Activated naive CD4-positive, alpha-beta T cell treated with anti-CD3 and anti-CD28 coated beads, Interleukin-2, amount 50 U/mL, for 24 hours (primary cell): ENCODE measurements at regions not wholly inside any gene's neighbourhood (a gene's known extent, or its start where the extent isn't known, plus 50 kb on each side); places are given as distances from the start of the nearest gene placed in this dataset.

Experiments
- H3K27ac Mint-ChIP-seq: one replicate; pipeline ENCODE4 v1.8.0; 2021; ENCODE audit warnings: mild to moderate bottlenecking, mixed read lengths
- H3K27me3 Mint-ChIP-seq: one replicate; pipeline ENCODE4 v1.8.0; 2021; ENCODE audit warnings: mixed read lengths
- H3K36me3 Mint-ChIP-seq: one replicate; pipeline ENCODE4 v1.8.0; 2021; ENCODE audit warnings: mixed read lengths
- H3K4me1 Mint-ChIP-seq: one replicate; pipeline ENCODE4 v1.8.0; 2021; ENCODE audit warnings: mixed read lengths
- H3K4me3 Mint-ChIP-seq: one replicate; pipeline ENCODE4 v1.8.0; 2021; ENCODE audit warnings: mild to moderate bottlenecking, mixed read lengths
- H3K9me3 Mint-ChIP-seq: one replicate; pipeline ENCODE4 v1.8.0; 2021; ENCODE audit warnings: mixed read lengths

DNA sequence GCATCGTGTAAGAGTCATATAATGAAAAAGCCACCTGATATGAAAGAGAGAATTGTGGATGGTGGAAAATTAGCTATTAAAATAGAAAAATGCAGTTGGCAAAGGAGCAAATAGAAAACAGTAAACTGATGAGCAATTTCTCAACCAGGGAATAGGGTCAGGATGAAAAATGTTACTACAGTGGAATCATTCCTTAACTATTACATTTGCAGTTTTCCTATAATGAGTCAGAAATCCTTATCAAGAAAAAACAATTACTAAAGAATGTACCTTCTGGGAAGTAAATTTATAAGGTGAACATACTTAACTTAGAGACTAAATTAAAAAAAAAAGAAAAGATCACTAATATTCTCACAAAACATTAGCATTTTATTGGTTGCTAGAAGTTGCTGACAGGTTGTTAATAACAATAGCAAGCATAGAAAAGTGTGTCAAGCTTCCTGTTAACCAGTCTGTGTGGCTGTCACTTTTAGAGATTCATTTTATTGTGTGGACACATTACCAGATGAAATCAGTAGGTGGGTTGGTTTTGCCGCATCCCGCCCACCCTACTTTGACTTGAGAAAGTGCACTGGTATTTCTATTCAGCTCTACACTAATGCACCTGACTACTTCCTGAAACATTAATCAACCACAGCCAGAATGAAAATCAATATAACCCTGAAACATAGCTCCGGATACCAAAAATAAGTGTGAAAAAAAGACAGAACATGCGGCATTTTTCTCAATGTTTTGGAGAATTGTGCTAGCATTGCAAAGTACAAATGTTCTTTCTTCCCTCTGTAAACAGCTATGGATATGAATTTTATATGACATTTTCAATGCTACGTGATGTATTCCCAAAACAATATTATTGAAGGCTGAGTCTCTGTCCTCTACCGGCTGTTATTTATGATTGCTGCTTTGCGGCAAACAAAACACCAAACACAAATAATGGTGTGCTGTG, 576.7 kb downstream of the SLC16A7 start:
- no peaks in the 10 kb centered on the region for H3K36me3 Mint-ChIP-seq
- no peaks in the 10 kb centered on the region for H3K27me3 Mint-ChIP-seq
- H3K4me3 Mint-ChIP-seq = no peak overlapping the region
- no peaks in the 10 kb centered on the region for H3K4me1 Mint-ChIP-seq
- H3K9me3 Mint-ChIP-seq = no peaks in the 10 kb centered on the region
- H3K27ac Mint-ChIP-seq = no peak overlapping the region

DNA sequence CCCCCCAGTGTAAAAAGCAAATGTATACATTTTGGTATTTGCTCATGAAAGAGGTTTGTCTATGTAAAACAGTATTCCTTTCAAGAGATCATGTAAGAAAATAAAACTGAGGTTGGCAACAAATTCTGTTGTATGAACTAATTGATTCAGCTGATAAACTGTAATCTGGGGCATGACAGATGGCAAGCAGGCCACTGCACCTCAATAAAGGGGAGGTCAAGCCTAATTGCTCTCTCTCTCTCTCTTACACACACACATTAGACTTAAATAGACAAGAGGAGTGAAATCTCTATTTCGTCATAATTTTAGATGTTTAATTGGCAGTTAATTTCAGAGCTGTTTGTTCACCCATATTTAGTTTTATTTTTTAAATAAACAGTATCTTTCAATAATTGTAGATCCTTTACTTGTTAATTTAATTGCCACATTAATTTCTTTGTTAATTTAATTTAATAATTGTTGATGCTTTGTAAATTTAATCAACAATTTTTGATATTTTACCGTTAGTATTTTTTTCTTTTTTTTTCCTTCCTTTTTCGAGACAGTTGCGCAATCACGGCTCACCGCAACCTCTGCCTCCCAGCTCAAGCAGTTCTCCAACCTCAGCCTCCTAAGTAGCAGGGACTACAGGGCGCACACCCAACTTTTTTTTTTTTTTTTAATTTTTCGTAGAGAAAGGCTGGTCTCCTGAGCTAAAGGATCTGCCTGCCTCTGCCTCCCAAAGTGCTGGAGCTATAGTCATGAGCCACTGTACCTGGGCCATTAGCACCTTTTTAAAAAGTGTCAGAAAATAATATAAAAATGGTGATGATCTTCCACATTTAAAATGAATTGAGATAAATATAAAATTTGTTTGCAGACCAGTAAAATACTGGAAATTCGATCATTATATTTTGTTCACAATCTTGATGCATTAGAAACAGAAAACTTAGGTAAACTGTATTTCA, 577.7 kb downstream of the SLC16A7 start:
- H3K36me3 Mint-ChIP-seq = no peaks in the 10 kb centered on the region
- no peak overlapping the region for H3K27ac Mint-ChIP-seq
- no peaks in the 10 kb centered on the region for H3K4me1 Mint-ChIP-seq
- no peaks in the 10 kb centered on the region for H3K27me3 Mint-ChIP-seq
- no peak overlapping the region for H3K4me3 Mint-ChIP-seq
- H3K9me3 Mint-ChIP-seq = no peaks in the 10 kb centered on the region

DNA sequence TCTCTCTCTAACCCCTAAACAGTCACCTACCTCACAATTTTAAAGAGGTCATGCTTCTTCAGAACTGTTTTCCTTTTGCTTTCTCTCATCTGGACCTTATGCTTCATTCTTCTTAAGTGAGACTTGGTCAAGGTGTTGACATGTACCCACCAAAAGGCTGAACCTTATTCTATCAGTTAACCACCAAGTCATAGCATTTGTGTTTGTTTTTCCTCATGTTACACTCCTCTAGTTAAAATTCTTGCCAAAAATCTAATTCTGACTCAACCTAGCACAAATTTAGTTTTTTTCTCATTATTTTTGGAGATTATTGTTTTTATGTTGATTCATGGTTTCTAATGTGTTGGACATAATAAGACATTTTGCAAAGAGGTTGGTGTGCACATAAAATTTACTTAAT, 578.6 kb downstream of the SLC16A7 start:
- Mint-ChIP-seq H3K4me3 (no peak overlapping the region), H3K36me3 (no peaks in the 10 kb centered on the region), H3K27me3 (no peaks in the 10 kb centered on the region), H3K9me3 (no peaks in the 10 kb centered on the region), H3K27ac (no peak overlapping the region), H3K4me1 (no peaks in the 10 kb centered on the region)

DNA sequence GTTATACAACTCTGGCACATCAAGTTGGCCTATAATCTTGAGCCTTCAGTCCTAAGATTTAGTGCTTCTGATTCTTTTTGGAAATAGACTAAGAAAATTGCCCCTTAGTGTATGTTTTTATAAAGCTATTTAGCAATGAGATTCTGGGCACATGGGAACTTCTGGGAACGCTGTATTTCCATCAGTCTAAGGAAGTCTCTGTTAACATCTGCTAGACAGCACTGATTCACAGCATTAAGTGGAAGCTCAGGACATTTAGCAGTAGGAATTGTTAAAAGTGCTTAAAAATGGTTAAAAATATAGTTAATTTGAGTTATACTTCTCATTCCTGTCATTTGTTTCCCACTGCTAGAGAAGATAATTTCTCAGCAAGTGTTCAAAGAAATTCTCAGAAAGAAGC, 579.1 kb downstream of the SLC16A7 start:
- Mint-ChIP-seq H3K36me3 (no peaks in the 10 kb centered on the region), H3K4me3 (no peak overlapping the region), H3K9me3 (no peaks in the 10 kb centered on the region), H3K27ac (no peak overlapping the region), H3K4me1 (no peaks in the 10 kb centered on the region), H3K27me3 (no peaks in the 10 kb centered on the region)

DNA sequence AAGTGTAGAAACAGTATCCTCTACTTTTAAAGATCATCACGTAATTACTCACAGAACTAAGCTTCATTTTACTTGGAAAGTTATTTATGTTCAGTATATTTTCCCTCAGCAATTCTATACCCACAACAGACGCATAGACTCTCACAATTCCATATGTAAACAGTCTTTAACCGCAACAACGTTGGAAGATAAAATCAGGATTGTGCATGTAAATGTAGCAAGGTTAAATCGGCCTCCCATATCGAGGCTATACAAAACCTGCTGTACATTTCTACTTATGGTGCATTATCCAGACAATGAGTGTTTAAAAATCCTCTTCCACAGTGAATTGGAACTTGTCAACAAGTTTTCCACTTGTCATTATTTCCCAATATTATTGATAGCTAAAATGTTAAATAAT, 581.1 kb downstream of the SLC16A7 start:
- Mint-ChIP-seq H3K9me3 (no peaks in the 10 kb centered on the region), H3K4me1 (no peaks in the 10 kb centered on the region), H3K4me3 (no peak overlapping the region), H3K27ac (no peak overlapping the region), H3K27me3 (no peaks in the 10 kb centered on the region), H3K36me3 (no peaks in the 10 kb centered on the region)

DNA sequence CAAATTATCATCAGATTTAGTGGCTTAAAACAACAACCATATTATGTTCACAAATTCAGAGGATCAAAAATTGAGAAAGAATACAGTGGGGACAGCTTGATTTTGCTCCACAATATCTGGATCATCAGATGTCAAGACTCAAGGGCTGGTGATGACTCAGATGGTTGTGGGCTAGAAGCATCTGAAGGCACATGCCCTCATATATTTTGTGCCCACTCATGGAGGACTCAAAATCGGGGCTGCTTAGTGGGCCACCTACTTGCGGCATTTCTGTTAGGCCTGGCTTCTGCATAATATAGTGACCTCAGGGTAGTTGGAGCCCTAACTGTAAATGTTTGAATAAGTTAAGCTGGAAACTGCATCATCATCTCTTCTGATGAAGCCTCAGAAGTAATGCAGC, 584.5 kb downstream of the SLC16A7 start:
- no peaks in the 10 kb centered on the region for H3K4me1 Mint-ChIP-seq
- H3K27ac Mint-ChIP-seq = no peak overlapping the region
- no peak overlapping the region for H3K4me3 Mint-ChIP-seq
- no peaks in the 10 kb centered on the region for H3K9me3 Mint-ChIP-seq
- no peaks in the 10 kb centered on the region for H3K27me3 Mint-ChIP-seq
- H3K36me3 Mint-ChIP-seq = no peaks in the 10 kb centered on the region

DNA sequence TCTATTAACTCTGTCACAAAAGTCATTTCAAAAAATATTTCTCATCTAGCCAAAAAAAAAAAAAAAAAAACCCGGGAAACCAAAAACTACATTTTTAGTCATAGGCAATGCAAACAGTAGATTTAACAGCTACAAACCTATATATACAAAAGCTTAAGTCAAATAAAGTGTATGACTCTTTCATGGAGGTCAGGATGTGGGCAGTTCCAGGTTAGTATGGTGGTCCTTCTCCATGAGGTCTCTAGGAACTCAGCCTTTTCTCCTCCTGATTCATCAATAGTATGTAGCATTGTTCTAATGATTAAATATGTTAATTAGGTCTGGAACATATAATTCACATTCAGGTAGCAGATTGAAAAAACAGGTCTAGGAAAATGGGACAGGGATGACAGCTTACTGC, 586.5 kb downstream of the SLC16A7 start:
- Mint-ChIP-seq H3K9me3 (no peaks in the 10 kb centered on the region), H3K4me1 (no peaks in the 10 kb centered on the region), H3K27ac (no peak overlapping the region), H3K36me3 (no peaks in the 10 kb centered on the region), H3K4me3 (no peak overlapping the region), H3K27me3 (no peaks in the 10 kb centered on the region)

DNA sequence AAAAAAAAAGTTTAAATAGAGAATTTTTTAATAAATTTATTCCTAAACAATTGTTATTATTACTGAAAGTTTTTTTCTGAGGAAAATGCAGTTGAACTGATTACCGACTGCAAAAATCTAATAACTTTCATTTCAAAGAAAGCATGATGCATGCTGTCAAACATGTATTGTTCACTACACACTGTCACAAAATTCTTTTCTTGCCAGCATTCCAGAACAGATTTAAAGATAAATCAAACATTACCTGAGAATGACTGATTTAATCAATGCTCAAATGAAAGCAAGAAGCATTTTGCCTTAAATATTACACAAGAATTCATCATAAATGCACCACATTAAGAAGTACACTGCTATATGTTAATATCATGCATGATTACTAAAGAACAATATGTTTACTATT, 588.3 kb downstream of the SLC16A7 start:
- H3K27me3 Mint-ChIP-seq = no peaks in the 10 kb centered on the region
- no peak overlapping the region for H3K4me3 Mint-ChIP-seq
- no peaks in the 10 kb centered on the region for H3K9me3 Mint-ChIP-seq
- H3K27ac Mint-ChIP-seq = no peak overlapping the region
- no peaks in the 10 kb centered on the region for H3K4me1 Mint-ChIP-seq
- H3K36me3 Mint-ChIP-seq = no peaks in the 10 kb centered on the region

DNA sequence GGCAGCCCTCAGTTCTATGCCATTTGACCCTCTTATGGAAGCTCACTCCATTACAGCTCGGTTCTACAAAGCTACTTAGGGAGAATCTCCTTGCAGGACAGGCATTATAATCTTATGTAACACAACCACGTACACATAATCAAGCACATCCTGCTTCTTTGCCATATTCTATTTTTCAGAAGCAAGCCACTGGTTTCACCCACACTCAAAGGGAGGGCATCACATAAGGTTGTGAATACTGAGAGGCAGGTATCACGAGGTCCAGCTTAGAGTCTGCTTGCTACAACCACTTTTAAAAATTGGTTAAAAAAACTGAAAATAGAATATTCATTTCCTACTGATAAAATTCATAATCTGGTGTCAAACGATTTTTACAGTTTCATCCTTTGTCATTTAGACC, 589.2 kb downstream of the SLC16A7 start:
- no peaks in the 10 kb centered on the region for H3K27me3 Mint-ChIP-seq
- H3K9me3 Mint-ChIP-seq = peaks cover 3% of the 10 kb centered on the region

DNA sequence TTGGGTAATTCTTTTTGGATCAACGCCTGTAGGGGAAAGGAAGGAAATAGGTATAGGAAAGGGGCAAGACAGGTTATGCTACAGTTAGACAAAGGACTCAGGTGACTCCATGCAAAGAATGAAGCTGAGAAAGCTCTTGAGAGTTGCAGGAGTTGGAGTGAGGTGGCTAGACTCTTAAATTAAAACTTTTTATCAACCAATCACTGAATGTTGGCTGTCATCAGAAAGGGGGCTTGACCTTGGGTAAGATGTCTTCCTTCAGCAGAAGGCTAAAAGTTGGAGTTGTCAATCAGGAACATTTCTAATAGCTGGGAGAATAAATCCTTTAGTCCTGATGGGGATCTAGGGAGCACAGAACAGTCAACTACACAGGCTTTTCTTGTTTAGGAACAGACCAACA, 595.4 kb downstream of the SLC16A7 start:
- H3K9me3 Mint-ChIP-seq = peaks cover 10% of the 10 kb centered on the region
- H3K4me1 Mint-ChIP-seq = no peaks in the 10 kb centered on the region
- no peak overlapping the region for H3K4me3 Mint-ChIP-seq
- H3K27ac Mint-ChIP-seq = no peak overlapping the region
- H3K27me3 Mint-ChIP-seq = no peaks in the 10 kb centered on the region
- no peaks in the 10 kb centered on the region for H3K36me3 Mint-ChIP-seq

More for the DNA sequence above, 589.2 kb downstream of the SLC16A7 start:
- Mint-ChIP-seq H3K27ac (no peak overlapping the region), H3K36me3 (no peaks in the 10 kb centered on the region), H3K4me1 (no peaks in the 10 kb centered on the region), H3K4me3 (no peak overlapping the region)

DNA sequence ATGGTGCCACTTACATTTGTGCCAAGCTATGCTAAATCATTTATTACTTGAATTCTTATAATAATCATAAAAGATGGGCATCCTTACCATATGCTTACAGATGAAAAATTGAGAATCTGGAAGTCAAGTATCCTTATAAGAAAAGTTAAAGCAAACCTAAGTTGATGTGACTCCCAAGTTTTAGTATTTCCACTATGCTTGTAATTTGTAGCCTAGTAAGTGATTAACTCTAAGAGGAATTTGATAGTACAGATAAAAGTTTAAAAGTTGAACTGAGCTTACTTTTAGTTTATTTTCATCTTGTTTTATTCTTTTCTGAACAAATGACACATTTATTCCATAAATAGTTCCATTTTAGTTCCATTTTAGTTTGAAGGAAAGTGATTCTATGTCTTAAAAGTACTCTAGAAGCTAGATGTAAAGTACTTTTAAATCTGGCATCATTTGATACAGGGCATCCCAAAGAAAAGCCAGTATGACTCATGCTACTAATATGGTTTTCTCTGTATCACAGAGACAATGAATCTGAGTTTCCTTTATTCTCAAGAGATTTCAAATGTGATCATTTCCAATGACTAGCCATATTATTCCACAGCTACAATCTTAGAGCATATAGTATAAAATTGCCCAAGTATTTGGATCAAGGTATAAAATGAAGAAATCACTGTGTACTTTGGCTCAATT, 596.0 kb downstream of the SLC16A7 start:
- no peak overlapping the region for H3K27ac Mint-ChIP-seq
- no peak overlapping the region for H3K4me3 Mint-ChIP-seq
- H3K27me3 Mint-ChIP-seq = no peaks in the 10 kb centered on the region
- H3K9me3 Mint-ChIP-seq = peaks cover 10% of the 10 kb centered on the region
- no peaks in the 10 kb centered on the region for H3K4me1 Mint-ChIP-seq
- H3K36me3 Mint-ChIP-seq = no peaks in the 10 kb centered on the region

DNA sequence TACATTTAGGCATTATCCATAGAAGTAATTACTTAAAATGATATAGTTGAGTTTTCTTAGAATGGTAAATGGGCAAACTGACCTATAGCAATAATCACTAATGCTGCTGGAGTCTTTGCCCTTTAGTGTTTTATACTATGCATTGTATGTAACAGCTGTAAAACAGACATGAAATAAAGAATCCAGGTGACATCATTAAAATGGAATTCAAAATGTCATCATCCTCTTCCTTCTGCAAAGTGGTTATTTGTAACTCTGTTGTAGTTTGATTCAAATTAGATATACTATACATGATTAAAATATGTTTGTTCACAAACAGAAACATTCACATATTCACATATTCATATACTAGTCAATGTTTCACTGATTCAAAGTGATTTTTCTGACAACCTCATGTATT, 598.8 kb downstream of the SLC16A7 start:
- H3K4me3 Mint-ChIP-seq = no peak overlapping the region
- H3K9me3 Mint-ChIP-seq = peaks cover 10% of the 10 kb centered on the region
- no peaks in the 10 kb centered on the region for H3K27me3 Mint-ChIP-seq
- no peaks in the 10 kb centered on the region for H3K36me3 Mint-ChIP-seq
- H3K4me1 Mint-ChIP-seq = no peaks in the 10 kb centered on the region
- H3K27ac Mint-ChIP-seq = no peak overlapping the region

DNA sequence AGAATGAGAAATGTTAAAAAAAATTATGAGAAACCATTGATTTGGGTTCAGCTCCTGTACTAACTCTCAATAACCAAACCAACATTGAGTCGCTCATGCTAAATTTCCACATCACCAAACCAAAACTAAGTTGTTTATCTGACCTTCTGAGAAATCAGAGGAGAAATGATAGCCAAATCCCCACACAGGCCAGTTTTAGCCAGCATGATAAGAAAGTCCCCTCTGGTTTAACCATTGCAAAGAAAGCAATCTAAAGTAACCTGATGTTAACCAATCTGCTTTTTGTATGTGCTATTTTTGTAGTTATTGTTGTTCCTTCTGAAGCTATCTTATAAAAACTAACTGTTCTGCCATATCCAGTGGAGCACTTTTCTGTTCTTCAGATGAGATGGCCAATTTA, 599.7 kb downstream of the SLC16A7 start:
- no peaks in the 10 kb centered on the region for H3K4me1 Mint-ChIP-seq
- no peak overlapping the region for H3K4me3 Mint-ChIP-seq
- H3K27ac Mint-ChIP-seq = no peak overlapping the region
- no peaks in the 10 kb centered on the region for H3K36me3 Mint-ChIP-seq
- H3K9me3 Mint-ChIP-seq = peaks cover 4% of the 10 kb centered on the region
- H3K27me3 Mint-ChIP-seq = no peaks in the 10 kb centered on the region

DNA sequence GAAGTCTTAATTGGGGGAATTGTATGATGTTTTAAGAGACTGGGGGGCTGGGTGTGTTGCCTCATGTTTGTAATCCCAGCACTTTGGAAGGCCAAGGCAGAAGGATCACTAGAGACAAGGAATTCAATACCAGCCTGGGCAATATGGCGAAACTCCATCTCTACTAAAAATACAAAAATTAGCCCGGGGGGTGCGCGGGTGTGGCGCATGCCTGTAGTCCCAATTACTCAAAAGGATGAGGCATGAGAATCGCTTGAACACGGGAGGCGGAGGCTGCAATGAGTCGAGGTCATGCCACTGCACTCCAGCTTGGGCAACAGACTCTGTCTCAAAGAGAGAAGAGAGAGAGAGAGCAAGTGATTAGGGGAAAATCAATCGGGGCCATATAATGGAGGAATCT, 600.5 kb downstream of the SLC16A7 start:
- Mint-ChIP-seq H3K27ac (no peak overlapping the region), H3K27me3 (no peaks in the 10 kb centered on the region), H3K4me1 (no peaks in the 10 kb centered on the region), H3K36me3 (no peaks in the 10 kb centered on the region), H3K4me3 (no peak overlapping the region), H3K9me3 (peaks cover under 1% of the 10 kb centered on the region)

DNA sequence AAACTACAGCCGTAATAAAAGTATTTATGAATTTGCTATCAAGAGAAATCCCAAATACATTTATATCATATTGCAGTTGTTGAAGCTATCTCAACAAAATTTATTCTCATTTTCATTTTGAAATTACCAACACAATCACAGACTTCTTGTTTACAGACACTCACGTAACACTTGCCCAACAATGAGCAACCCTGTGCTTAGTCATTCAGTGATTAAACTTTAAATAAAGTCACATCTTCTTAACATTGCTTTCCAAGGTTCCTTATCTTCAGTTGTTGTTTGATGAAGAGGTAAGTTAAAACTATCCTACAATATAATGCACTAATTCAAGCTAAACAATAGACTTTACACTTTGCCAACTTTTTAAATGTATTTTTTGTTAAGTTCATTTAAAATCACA, 601.8 kb downstream of the SLC16A7 start:
- Mint-ChIP-seq H3K9me3 (no peaks in the 10 kb centered on the region), H3K36me3 (no peaks in the 10 kb centered on the region), H3K4me3 (no peak overlapping the region), H3K27me3 (no peaks in the 10 kb centered on the region), H3K27ac (no peak overlapping the region), H3K4me1 (no peaks in the 10 kb centered on the region)
